PC-9 (cell line): ENCODE measurements at regions not wholly inside any gene's neighbourhood (a gene's known extent, or its start where the extent isn't known, plus 50 kb on each side); places are given as distances from the start of the nearest gene placed in this dataset.

ENCODE experiments used
- CTCF ChIP-seq: fragments of 200-600 bp; sonication (generic); conservative IDR thresholded peaks from 2 replicates; pipeline ENCODE4 v1.6.1; 2017; ENCODE audit warnings: mixed run types, antibody characterized with exemption, mild to moderate bottlenecking, moderate library complexity
- EZH2 ChIP-seq: fragments of 200-600 bp; sonication (generic); IDR thresholded peaks from 2 replicates; pipeline ENCODE4 v1.8.0; 2017; ENCODE audit warnings: antibody characterized with exemption, low read depth

DNA sequence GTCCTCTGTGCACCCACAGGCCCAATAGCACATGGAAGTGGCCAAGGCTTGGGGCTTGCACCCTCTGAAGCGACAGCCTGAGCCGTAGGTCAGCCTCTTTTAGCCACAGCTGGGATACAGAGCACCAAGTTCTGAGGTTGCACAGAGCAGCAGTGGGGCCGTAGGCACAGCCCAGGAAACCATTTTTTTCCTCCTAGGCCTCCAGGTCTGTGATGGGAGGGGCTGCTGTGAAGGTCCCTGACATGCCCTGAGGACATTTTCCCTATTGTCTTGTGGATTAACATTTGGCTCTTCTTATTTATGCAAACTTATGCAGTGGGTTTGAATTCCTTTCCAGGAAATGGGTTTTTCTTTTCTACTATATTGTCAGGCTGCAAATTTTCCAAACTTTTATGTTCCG is 878.7 kb upstream of the MAN1A1 start:
- TF ChIP-seq CTCF (no peak), EZH2 (no peak)
